K562 (cell line): ENCODE measurements at regions not wholly inside any gene's neighbourhood (a gene's known extent, or its start where the extent isn't known, plus 50 kb on each side); places are given as distances from the start of the nearest gene placed in this dataset.
A peak's percentile ranks its signal among the peaks of the same experiment; 100 is the strongest.

Source experiments
- ATAC-seq: fragments of 200-7000 bp; cut with Tn5 transposase; 3 replicates; pipeline ENCODE4 v1.9.1; 2020; ENCODE audit warnings: moderate library complexity
- BruUV-seq: library from RNA; stranded (reverse); fragments of 400-500 nt; replicated peaks from 2 replicates; lab custom pipeline; 2021; lab: Mats Ljungman, UMichigan
- CTCF ChIA-PET: fragments of 300-600 bp; formaldehyde crosslinking; extraction: SDS; loops from one replicate; lab custom pipeline; 2021; ENCODE audit warnings: low intra/inter-chr PET ratio; lab: Yijun Ruan, JAX
- POLR2A ChIA-PET: fragments of 300-600, 350-650 bp; sonication (Branson Sonifier 250); formaldehyde crosslinking; extraction: SDS; loops from one replicate; lab custom pipeline; 2021; ENCODE audit warnings: antibody characterized with exemption, inconsistent platforms; lab: Yijun Ruan, JAX
- DNase-seq, 4 experiments: peaks; one replicate each; pipeline versions ENCODE4 v3.0.0 to v3.0.0-alpha.2; 2011 to 2018; ENCODE audit warnings: low spot score in 3 of 4, mixed read lengths in 3 of 4; ENCODE audit errors: extremely low read depth in 1 of 4
- FAIRE-seq: peaks from 2 replicates; lab custom pipeline; 2011; peaks lifted over from hg19 to GRCh38; lab: Jason Lieb, UNC
- H2AFZ ChIP-seq: 2 replicates; pipeline ENCODE4 v1.6.0; 2011; ENCODE audit warnings: low read depth, low read length, control low read depth, inconsistent platforms
- H3K27ac ChIP-seq: fragments of 200-600 bp; 3 replicates; pipeline ENCODE4 v1.8.0; 2011; ENCODE audit warnings: low read depth, mild to moderate bottlenecking, control low read depth, inconsistent platforms, low read length, moderate library complexity, mixed read lengths; ENCODE audit errors: extremely low read depth
- H3K27me3 ChIP-seq, 2 experiments: fragments of 300-600 bp in 1 of 2; 2 replicates in 1 of 2; 3 replicates in 1 of 2; pipeline versions ENCODE4 v1.6.0 to v1.8.0; 2011; ENCODE audit warnings: inconsistent platforms in 2 of 2, low read length in 2 of 2, mild to moderate bottlenecking in 1 of 2, mixed read lengths in 1 of 2, moderate library complexity in 1 of 2; ENCODE audit not compliant: control insufficient read depth in 2 of 2, insufficient read depth in 2 of 2
- H3K36me3 ChIP-seq: fragments of 300-600 bp; 3 replicates; pipeline ENCODE4 v1.8.0; 2011; ENCODE audit warnings: mild to moderate bottlenecking, low read length, inconsistent platforms; ENCODE audit not compliant: control insufficient read depth, insufficient read depth
- H3K4me1 ChIP-seq, 2 experiments: fragments of 200-600 bp in 1 of 2; replicated peaks in 1 of 2; 2 replicates in 1 of 2; 3 replicates in 1 of 2; pipeline versions ENCODE4 v1.5.1 to v1.8.0; 2011; ENCODE audit warnings: inconsistent platforms in 2 of 2, low read length in 2 of 2, mild to moderate bottlenecking in 1 of 2, mixed read lengths in 1 of 2, moderate library complexity in 1 of 2; ENCODE audit not compliant: control insufficient read depth in 2 of 2, insufficient read depth in 2 of 2
- H3K4me2 ChIP-seq: 2 replicates; pipeline ENCODE4 v1.6.1; 2011; ENCODE audit warnings: low read length, control low read depth, inconsistent platforms, mixed read lengths; ENCODE audit not compliant: insufficient read depth
- H3K4me3 ChIP-seq: fragments of 200-600 bp; sonication (generic), shearing (Covaris generic); 2 replicates; pipeline ENCODE4 v1.5.1; 2016; ENCODE audit warnings: control low read depth, inconsistent platforms
- H3K79me2 ChIP-seq: fragments of 200-600 bp; 3 replicates; pipeline ENCODE4 v1.8.0; 2011; ENCODE audit warnings: low read length, inconsistent platforms; ENCODE audit not compliant: control insufficient read depth, insufficient read depth
- H3K9ac ChIP-seq, 2 experiments: 2 replicates each; pipeline versions ENCODE4 v1.6.0 to v1.6.1; 2011; ENCODE audit warnings: low read depth in 2 of 2, low read length in 2 of 2, control low read depth in 1 of 2, inconsistent platforms in 1 of 2, mild to moderate bottlenecking in 1 of 2, mixed read lengths in 1 of 2; ENCODE audit not compliant: insufficient read depth in 1 of 2
- H3K9me1 ChIP-seq: one replicate; pipeline ENCODE4 v1.6.0; 2011; ENCODE audit warnings: inconsistent platforms, mild to moderate bottlenecking, low read length, moderate library complexity; ENCODE audit not compliant: control insufficient read depth, insufficient read depth
- H3K9me3 ChIP-seq: replicated peaks from 2 replicates; pipeline ENCODE4 v1.5.1; 2011; ENCODE audit warnings: low read depth, low read length, inconsistent platforms; ENCODE audit not compliant: control insufficient read depth, insufficient read depth
- H4K20me1 ChIP-seq: replicated peaks from 2 replicates; pipeline ENCODE4 v1.6.1; 2011; ENCODE audit warnings: low read length, inconsistent platforms, mixed read lengths; ENCODE audit not compliant: control insufficient read depth, insufficient read depth
- CCNT2 ChIP-seq: IDR thresholded peaks from 2 replicates; pipeline ENCODE4 v1.6.1; 2011; ENCODE audit warnings: borderline replicate concordance, low read depth, mild to moderate bottlenecking, moderate library complexity, mixed read lengths, low read length; ENCODE audit not compliant: insufficient read length; ENCODE audit errors: extremely low read depth
- EP400 ChIP-seq: fragments of 450-650 bp; IDR thresholded peaks from 2 replicates; pipeline ENCODE4 v1.6.1; 2017; ENCODE audit warnings: antibody characterized with exemption, mild to moderate bottlenecking, moderate library complexity
- L3MBTL2 ChIP-seq: fragments of 450-650 bp; IDR thresholded peaks from 2 replicates; pipeline ENCODE4 v1.6.1; 2016; ENCODE audit warnings: mild to moderate bottlenecking, moderate library complexity
- POLR2AphosphoS2 ChIP-seq: IDR thresholded peaks from 2 replicates; pipeline ENCODE4 v1.6.1; 2012; ENCODE audit warnings: low read length, improper control_type of control experiment
- POLR3G ChIP-seq: IDR thresholded peaks from 2 replicates; pipeline ENCODE4 v1.6.1; 2011; ENCODE audit not compliant: insufficient read length, insufficient replicate concordance; ENCODE audit errors: extremely low read depth
- PURB ChIP-seq: sonication (generic); formaldehyde crosslinking; IDR thresholded peaks from 2 replicates; pipeline ENCODE4 v1.9.0; 2021; ENCODE audit warnings: low read depth, mild to moderate bottlenecking, missing genetic modification reagents
- SFPQ ChIP-seq: fragments of 200-400 bp; formaldehyde crosslinking; IDR thresholded peaks from 2 replicates; pipeline ENCODE4 v1.6.1; 2017; ENCODE audit warnings: mild to moderate bottlenecking, low read depth, low read length, moderate library complexity
- ZNF778 ChIP-seq: fragments of 450-650 bp; formaldehyde crosslinking; IDR thresholded peaks from 2 replicates; pipeline ENCODE4 v1.4.0; 2020; ENCODE audit warnings: mild to moderate bottlenecking, moderate library complexity
- WGBS: fragments of 100-300 bp; shearing (Covaris generic); methylation state at CpG from one replicate; pipeline ENCODE4 v1.1.6; 2016; ENCODE audit warnings: low coverage, mixed read lengths; ENCODE audit not compliant: insufficient coverage; ENCODE audit errors: missing lambda C conversion rate; 5-methylcytosine and 5-hydroxymethylcytosine counted together
- in situ Hi-C: fragments of 300-500 bp; cut with MboI; formaldehyde crosslinking; loops from 4 replicates; pipeline ENCODE4 v1.15.0; 2018; ENCODE audit warnings: inconsistent platforms, mixed read lengths
- intact Hi-C: fragments of 100-400 bp; cut with micrococcal nuclease; formaldehyde crosslinking; loops from 2 replicates; pipeline ENCODE4 v1.14.2; 2022
- TF ChIP-seq, protein P1 (sequence below): IDR thresholded peaks from 2 replicates; pipeline ENCODE4 v1.6.1; 2016; ENCODE audit warnings: missing genetic modification characterization, missing compliant biosample characterization
- TF ChIP-seq, protein P2 (sequence below): IDR thresholded peaks from 2 replicates; pipeline ENCODE4 v1.6.1; 2011; ENCODE audit not compliant: insufficient read length; ENCODE audit errors: extremely low read depth

DNA sequence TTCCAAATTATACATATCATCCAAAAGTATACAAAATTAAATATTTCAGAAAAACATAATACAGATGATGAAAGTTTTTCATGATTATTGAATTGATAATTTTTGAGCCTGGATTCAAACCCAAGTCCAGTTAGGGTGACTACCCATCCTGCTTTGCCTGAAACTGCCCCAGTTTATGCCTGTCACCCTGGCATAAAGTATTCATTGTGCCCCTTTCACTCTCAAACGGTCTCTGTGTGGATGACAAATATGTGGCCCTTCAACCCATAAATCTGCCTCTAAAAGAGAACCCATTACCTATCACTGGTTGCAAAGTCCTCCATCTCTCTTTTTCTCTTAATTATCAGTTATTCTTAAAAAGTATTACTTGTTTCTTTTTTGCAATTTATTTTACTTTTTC lies 553.7 kb upstream of the JARID2 start:
- WGBS = 45% methylated on average over 1 of the region's 1 CpG
- no peaks in the 10 kb centered on the region for H3K27me3 ChIP-seq
- H3K4me1 ChIP-seq = peaks cover 4 to 29% of the 10 kb centered on the region in 2 experiments; a peak in 4 of 5 replicates
- FAIRE-seq = no peak
- BruUV-seq = no TSS peak
- H3K4me3 ChIP-seq = no peak overlapping the region
- intact Hi-C loops (no loop called here), in situ Hi-C loops (no loop called here)
- H3K4me2 ChIP-seq = no peak overlapping the region
- no peak for ATAC-seq
- POLR2A ChIA-PET = no interaction called here
- TF ChIP-seq POLR2AphosphoS2 = no peak
- TF ChIP-seq, protein P1, sequence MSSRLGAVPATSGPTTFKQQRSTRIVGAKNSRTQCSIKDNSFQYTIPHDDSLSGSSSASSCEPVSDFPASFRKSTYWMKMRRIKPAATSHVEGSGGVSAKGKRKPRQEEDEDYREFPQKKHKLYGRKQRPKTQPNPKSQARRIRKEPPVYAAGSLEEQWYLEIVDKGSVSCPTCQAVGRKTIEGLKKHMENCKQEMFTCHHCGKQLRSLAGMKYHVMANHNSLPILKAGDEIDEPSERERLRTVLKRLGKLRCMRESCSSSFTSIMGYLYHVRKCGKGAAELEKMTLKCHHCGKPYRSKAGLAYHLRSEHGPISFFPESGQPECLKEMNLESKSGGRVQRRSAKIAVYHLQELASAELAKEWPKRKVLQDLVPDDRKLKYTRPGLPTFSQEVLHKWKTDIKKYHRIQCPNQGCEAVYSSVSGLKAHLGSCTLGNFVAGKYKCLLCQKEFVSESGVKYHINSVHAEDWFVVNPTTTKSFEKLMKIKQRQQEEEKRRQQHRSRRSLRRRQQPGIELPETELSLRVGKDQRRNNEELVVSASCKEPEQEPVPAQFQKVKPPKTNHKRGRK (tag) = 0 out of 2 replicates have a peak, but pooled peaks have one; percentile 25
- TF ChIP-seq CCNT2 = no peak
- TF ChIP-seq, protein P2, sequence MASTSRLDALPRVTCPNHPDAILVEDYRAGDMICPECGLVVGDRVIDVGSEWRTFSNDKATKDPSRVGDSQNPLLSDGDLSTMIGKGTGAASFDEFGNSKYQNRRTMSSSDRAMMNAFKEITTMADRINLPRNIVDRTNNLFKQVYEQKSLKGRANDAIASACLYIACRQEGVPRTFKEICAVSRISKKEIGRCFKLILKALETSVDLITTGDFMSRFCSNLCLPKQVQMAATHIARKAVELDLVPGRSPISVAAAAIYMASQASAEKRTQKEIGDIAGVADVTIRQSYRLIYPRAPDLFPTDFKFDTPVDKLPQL = peak; percentile 21
- no peak for TF ChIP-seq PURB (CRISPR knock-in tag)
- TF ChIP-seq ZNF778 (CRISPR knock-in tag) = no peak
- TF ChIP-seq POLR3G = no peak
- no peak for TF ChIP-seq L3MBTL2
- no peak for TF ChIP-seq EP400
- TF ChIP-seq SFPQ = no peak
- no peak for DNase-seq
- no peak overlapping the region for H3K9ac ChIP-seq
- H4K20me1 ChIP-seq = no peaks in the 10 kb centered on the region
- no peaks in the 10 kb centered on the region for H3K9me3 ChIP-seq
- no peaks in the 10 kb centered on the region for H3K9me1 ChIP-seq
- H3K27ac ChIP-seq = no peak overlapping the region
- no peaks in the 10 kb centered on the region for H3K36me3 ChIP-seq
- H3K79me2 ChIP-seq = no peaks in the 10 kb centered on the region
- no peak overlapping the region for H2AFZ ChIP-seq
- CTCF ChIA-PET = no interaction called here
